H1 (cell line): ENCODE measurements at regions not wholly inside any gene's neighbourhood (a gene's known extent, or its start where the extent isn't known, plus 50 kb on each side); places are given as distances from the start of the nearest gene placed in this dataset.

Source experiments
- CTCF ChIA-PET: fragments of 300-600 bp; sonication (Branson Sonifier 250); formaldehyde crosslinking; loops from one replicate; lab custom pipeline; 2021; ENCODE audit not compliant: partially characterized antibody; lab: Charles Lee
- POLR2A ChIA-PET: fragments of 300-600 bp; sonication (Branson Sonifier 250); formaldehyde crosslinking; loops from one replicate; lab custom pipeline; 2021; ENCODE audit warnings: inconsistent platforms; ENCODE audit not compliant: partially characterized antibody; lab: Charles Lee
- DNase-seq, 2 experiments: peaks; one replicate each; pipeline versions ENCODE4 v3.0.0 to v3.0.0-alpha.2; 2010 to 2022; ENCODE audit warnings: low spot score in 2 of 2, low read depth in 1 of 2, mixed read lengths in 1 of 2
- FAIRE-seq: peaks from 2 replicates; lab custom pipeline; 2011; peaks lifted over from hg19 to GRCh38; lab: Jason Lieb, UNC
- H2AFZ ChIP-seq: 2 replicates; pipeline ENCODE4 v1.8.1; 2012; ENCODE audit warnings: low read length, inconsistent platforms
- H2AK5ac ChIP-seq: 2 replicates; pipeline ENCODE4 v1.6.1; 2013; ENCODE audit warnings: low read depth, low read length
- H2BK120ac ChIP-seq: replicated peaks from 2 replicates; pipeline ENCODE3; 2013; ENCODE audit warnings: low read depth, low read length, inconsistent platforms
- H2BK12ac ChIP-seq: 2 replicates; pipeline ENCODE4 v1.6.1; 2013; ENCODE audit warnings: low read depth, low read length
- H2BK15ac ChIP-seq: 2 replicates; pipeline ENCODE4 v1.6.1; 2013; ENCODE audit warnings: low read length
- H2BK20ac ChIP-seq: 2 replicates; pipeline ENCODE4 v1.6.1; 2013; ENCODE audit warnings: low read length
- H2BK5ac ChIP-seq: 2 replicates; pipeline ENCODE4 v1.6.1; 2013; ENCODE audit warnings: low read depth, low read length
- H3K14ac ChIP-seq: 2 replicates; pipeline ENCODE4 v1.6.1; 2013; ENCODE audit warnings: inconsistent platforms; ENCODE audit not compliant: insufficient read length
- H3K18ac ChIP-seq: 2 replicates; pipeline ENCODE4 v1.6.1; 2013; ENCODE audit warnings: low read length; ENCODE audit errors: extremely low read depth
- H3K23ac ChIP-seq: 2 replicates; pipeline ENCODE4 v1.6.1; 2013; ENCODE audit warnings: inconsistent platforms; ENCODE audit not compliant: insufficient read length
- H3K23me2 ChIP-seq: 2 replicates; pipeline ENCODE4 v1.6.1; 2013; ENCODE audit warnings: low read depth, low read length
- H3K27ac ChIP-seq: 2 replicates; pipeline ENCODE4 v1.6.1; 2011; ENCODE audit warnings: low read depth, low read length, inconsistent platforms
- H3K27me3 ChIP-seq, 4 experiments: replicated peaks in 1 of 4; 1 replicate in 1 of 4; 2 replicates in 3 of 4; pipeline versions ENCODE4 v1.6.1 to v1.8.1; 2011 to 2013; ENCODE audit warnings: low read length in 3 of 4, mild to moderate bottlenecking in 3 of 4, inconsistent platforms in 2 of 4, mixed read lengths in 2 of 4, moderate library complexity in 1 of 4; ENCODE audit not compliant: control insufficient read depth in 3 of 4, insufficient read depth in 3 of 4; ENCODE audit errors: extremely low read depth in 1 of 4
- H3K36me3 ChIP-seq, 4 experiments: 2 replicates each; pipeline versions ENCODE4 v1.6.1 to v1.8.1; 2011 to 2013; ENCODE audit warnings: mild to moderate bottlenecking in 4 of 4, low read length in 3 of 4, moderate library complexity in 2 of 4, control low read depth in 1 of 4, inconsistent platforms in 1 of 4; ENCODE audit not compliant: insufficient read depth in 4 of 4, control insufficient read depth in 2 of 4
- H3K4ac ChIP-seq: replicated peaks from 2 replicates; pipeline ENCODE3; 2013; ENCODE audit warnings: low read length, low read depth, mixed read lengths, inconsistent platforms; ENCODE audit not compliant: insufficient read length
- H3K4me1 ChIP-seq, 4 experiments: replicated peaks in 1 of 4; 1 replicate in 1 of 4; 2 replicates in 3 of 4; pipeline versions ENCODE4 v1.6.1 to v1.8.1; 2011 to 2013; ENCODE audit warnings: low read length in 3 of 4, inconsistent platforms in 2 of 4, mixed read lengths in 1 of 4; ENCODE audit not compliant: insufficient read depth in 4 of 4, control insufficient read depth in 3 of 4
- H3K4me2 ChIP-seq, 2 experiments: 2 replicates each; pipeline versions ENCODE4 v1.6.1 to v1.8.1; 2011 to 2013; ENCODE audit warnings: low read depth in 2 of 2, low read length in 2 of 2, control low read depth in 1 of 2, inconsistent platforms in 1 of 2, mild to moderate bottlenecking in 1 of 2; ENCODE audit not compliant: insufficient read depth in 1 of 2
- H3K4me3 ChIP-seq, 4 experiments: fragments of 200-600, 300-600 bp in 1 of 4; sonication (generic), shearing (Covaris generic), sonication (Bioruptor Twin) in 1 of 4; 2 replicates each; pipeline versions ENCODE4 v1.5.1 to v1.8.1; 2011 to 2016; ENCODE audit warnings: low read length in 4 of 4, low read depth in 3 of 4, control low read depth in 2 of 4, inconsistent platforms in 2 of 4, mild to moderate bottlenecking in 2 of 4, mixed read lengths in 1 of 4, moderate library complexity in 1 of 4; ENCODE audit not compliant: insufficient read depth in 2 of 4; ENCODE audit errors: extremely low read depth in 1 of 4
- H3K56ac ChIP-seq: replicated peaks from 2 replicates; pipeline ENCODE3; 2013; ENCODE audit warnings: low read depth, mild to moderate bottlenecking, mixed read lengths, low read length, inconsistent platforms; ENCODE audit not compliant: insufficient read length
- H3K79me1 ChIP-seq: 2 replicates; pipeline ENCODE4 v1.6.1; 2013; ENCODE audit warnings: low read depth, low read length, control low read depth
- H3K79me2 ChIP-seq, 2 experiments: 2 replicates each; pipeline versions ENCODE4 v1.6.1 to v1.8.1; 2012 to 2013; ENCODE audit warnings: low read length in 2 of 2, mild to moderate bottlenecking in 2 of 2, inconsistent platforms in 1 of 2; ENCODE audit not compliant: insufficient read depth in 2 of 2, control insufficient read depth in 1 of 2
- H3K9ac ChIP-seq, 4 experiments: replicated peaks in 1 of 4; 1 replicate in 1 of 4; 2 replicates in 3 of 4; pipeline versions ENCODE4 v1.6.1 to v1.8.1; 2011 to 2013; ENCODE audit warnings: low read depth in 3 of 4, low read length in 3 of 4, control low read depth in 2 of 4, mild to moderate bottlenecking in 2 of 4, moderate library complexity in 2 of 4, inconsistent platforms in 1 of 4; ENCODE audit errors: extremely low read depth in 1 of 4
- H3K9me3 ChIP-seq, 2 experiments: 2 replicates each; pipeline versions ENCODE4 v1.6.1 to v1.8.1; 2012 to 2013; ENCODE audit warnings: mild to moderate bottlenecking in 2 of 2, moderate library complexity in 2 of 2, control low read depth in 1 of 2, inconsistent platforms in 1 of 2, low read depth in 1 of 2, low read length in 1 of 2, mixed read lengths in 1 of 2; ENCODE audit not compliant: insufficient read depth in 2 of 2
- H4K20me1 ChIP-seq, 2 experiments: replicated peaks in 1 of 2; 2 replicates each; pipeline versions ENCODE3 to v1.8.1; 2011 to 2013; ENCODE audit warnings: inconsistent platforms in 2 of 2, low read length in 2 of 2, mild to moderate bottlenecking in 1 of 2; ENCODE audit not compliant: insufficient read depth in 2 of 2, control insufficient read depth in 1 of 2
- H4K5ac ChIP-seq: 2 replicates; pipeline ENCODE4 v1.6.1; 2013; ENCODE audit warnings: low read length, low read depth, mixed read lengths, inconsistent platforms; ENCODE audit not compliant: insufficient read length
- H4K8ac ChIP-seq: 2 replicates; pipeline ENCODE4 v1.8.0; 2013; ENCODE audit warnings: mild to moderate bottlenecking, moderate library complexity, low read length, inconsistent platforms; ENCODE audit not compliant: insufficient read depth; ENCODE audit errors: extremely low read depth
- H4K91ac ChIP-seq: replicated peaks from 2 replicates; pipeline ENCODE3; 2013; ENCODE audit warnings: low read length, mixed read lengths, inconsistent platforms; ENCODE audit not compliant: insufficient read length
- EP300 ChIP-seq, 2 experiments: IDR thresholded peaks; 1 replicate in 1 of 2; 2 replicates in 1 of 2; pipeline ENCODE4 v1.6.1; 2011 to 2012; ENCODE audit warnings: low read depth in 2 of 2, low read length in 2 of 2, mild to moderate bottlenecking in 2 of 2, borderline replicate concordance in 1 of 2, inconsistent platforms in 1 of 2, moderate library complexity in 1 of 2
- ZNF274 ChIP-seq: IDR thresholded peaks from 2 replicates; pipeline ENCODE4 v1.7.0; 2012; ENCODE audit warnings: low read length, borderline replicate concordance; ENCODE audit errors: extremely low read depth
- WGBS, 2 experiments: shearing (Covaris generic) in 1 of 2; methylation state at CpG; one replicate each; pipeline versions ENCODE4 v1.1.6 to v1.1.7; 2013 to 2015; ENCODE audit warnings: low lambda C conversion rate in 2 of 2, mixed read lengths in 2 of 2, inconsistent platforms in 1 of 2, low coverage in 1 of 2, missing lambda C conversion rate in 1 of 2; ENCODE audit not compliant: insufficient replicate concordance in 2 of 2, insufficient coverage in 1 of 2, insufficient read length in 1 of 2; ENCODE audit errors: extremely low coverage in 1 of 2, missing lambda C conversion rate in 1 of 2; 5-methylcytosine and 5-hydroxymethylcytosine counted together

- 95% methylated on average over 6 of the region's 6 CpGs; no CpG with 5 or more reads in 1 of the 2 experiments for WGBS, 2 experiments
- Histone ChIP-seq H3K27me3 (no peaks in the 10 kb centered on the region), H3K4me1 (peaks cover 2 to 26% (median 14%) of the 10 kb centered on the region in 4 experiments), H3K79me1 (no peaks in the 10 kb centered on the region), H4K20me1 (no peaks in the 10 kb centered on the region), H2BK5ac (no peak overlapping the region), H3K18ac (no peak overlapping the region), H3K23me2 (no peaks in the 10 kb centered on the region), H4K8ac (no peak overlapping the region), H3K36me3 (no peaks in the 10 kb centered on the region), H4K5ac (no peak overlapping the region), H3K14ac (no peak overlapping the region), H2BK20ac (no peak overlapping the region), H3K4me3 (no peak overlapping the region), H3K27ac (no peak overlapping the region), H2AK5ac (no peak overlapping the region), H3K4me2 (no peak overlapping the region), H3K56ac (no peak overlapping the region), H2BK15ac (no peak overlapping the region), H2BK12ac (no peak overlapping the region), H3K79me2 (no peaks in the 10 kb centered on the region), H2AFZ (no peak overlapping the region), H3K23ac (no peak overlapping the region), H3K4ac (no peak overlapping the region), H3K9me3 (no peaks in the 10 kb centered on the region), H4K91ac (no peak overlapping the region), H2BK120ac (no peak overlapping the region), H3K9ac (no peak overlapping the region)
- TF ChIP-seq EP300 (IDR thresholded peaks at IDR 0.05; ENCODE audit: borderline replicate concordance in 1 of 2, low read depth in 2 of 2, low read length in 2 of 2) (no peak), ZNF274 (no peak)
- DNase-seq = no peak
- FAIRE-seq = no peak
- ChIA-PET POLR2A (no interaction called here), CTCF (interaction anchor here (0.6 to 1.8 kb wide), 3 partner anchors 10 to 484 kb away, joined by 3 to 7 read pairs (median 3); no protein-coding TSS in a partner anchor)
Measured at GRCh38 chr3:86178095-86178494, 812.9 kb downstream of the VGLL3 start.
